Calu3 (cell line): ENCODE measurements at regions not wholly inside any gene's neighbourhood (a gene's known extent, or its start where the extent isn't known, plus 50 kb on each side); places are given as distances from the start of the nearest gene placed in this dataset.

Experiments used
- BruUV-seq: library from RNA; stranded (reverse); fragments of 400-500 nt; replicated peaks from 2 replicates; lab custom pipeline; 2021; lab: Mats Ljungman, UMichigan
- CTCF ChIA-PET: fragments of 300-600 bp; sonication (Branson Sonifier 250); formaldehyde crosslinking; loops from one replicate; lab custom pipeline; 2022; ENCODE audit warnings: antibody characterized with exemption; lab: Charles Lee
- DNase-seq: peaks from one replicate; pipeline ENCODE4 v3.0.0; 2022
- H3K27ac Mint-ChIP-seq: one replicate; pipeline ENCODE4 v1.8.0; 2022; ENCODE audit warnings: mixed read lengths; ENCODE audit not compliant: unreplicated experiment
- H3K27me3 Mint-ChIP-seq: one replicate; pipeline ENCODE4 v1.8.0; 2022; ENCODE audit warnings: mixed read lengths; ENCODE audit not compliant: unreplicated experiment
- H3K36me3 Mint-ChIP-seq: one replicate; pipeline ENCODE4 v1.8.0; 2022; ENCODE audit warnings: mild to moderate bottlenecking, moderate library complexity, mixed read lengths; ENCODE audit not compliant: insufficient read depth, unreplicated experiment
- H3K4me1 Mint-ChIP-seq: one replicate; pipeline ENCODE4 v1.8.0; 2022; ENCODE audit warnings: mild to moderate bottlenecking, low read depth, mixed read lengths; ENCODE audit not compliant: unreplicated experiment
- H3K4me3 Mint-ChIP-seq: one replicate; pipeline ENCODE4 v1.8.0; 2022; ENCODE audit warnings: mild to moderate bottlenecking, low read depth, moderate library complexity, mixed read lengths; ENCODE audit not compliant: unreplicated experiment
- H3K9me3 Mint-ChIP-seq: one replicate; pipeline ENCODE4 v1.8.0; 2022; ENCODE audit warnings: low read depth, mixed read lengths; ENCODE audit not compliant: unreplicated experiment
- intact Hi-C: fragments of 100-400 bp; cut with micrococcal nuclease; formaldehyde crosslinking; loops from one replicate; pipeline ENCODE4 v1.10.0; 2022; ENCODE audit not compliant: unreplicated experiment
- TF ChIP-seq, protein P1 (sequence below): fragments of 200-600 bp; IDR thresholded peaks from one replicate; pipeline ENCODE4 v1.8.0; 2022; ENCODE audit warnings: antibody characterized with exemption; ENCODE audit not compliant: unreplicated experiment

DNA sequence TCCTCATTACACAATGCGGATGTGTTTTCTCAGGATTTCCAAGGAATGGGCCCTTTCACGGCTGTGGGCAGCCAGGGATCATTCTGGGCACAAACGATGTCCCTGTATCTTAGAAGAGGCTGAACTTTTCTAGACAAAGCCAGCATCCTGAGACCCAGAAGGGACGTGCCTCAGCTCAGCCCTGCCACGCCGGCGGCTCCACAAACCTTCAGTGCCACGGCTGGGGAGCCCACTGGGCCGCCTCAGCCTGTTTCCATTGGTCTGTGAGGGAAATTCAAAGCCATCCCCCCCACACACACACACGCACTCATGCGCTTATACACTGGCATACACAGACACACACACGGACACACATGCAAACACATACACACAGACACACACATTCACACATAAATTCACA is 344.9 kb upstream of the MKI67 start:
- intact Hi-C loops = no loop called here
- no TSS peak for BruUV-seq
- no peak for DNase-seq
- TF ChIP-seq, protein P1, sequence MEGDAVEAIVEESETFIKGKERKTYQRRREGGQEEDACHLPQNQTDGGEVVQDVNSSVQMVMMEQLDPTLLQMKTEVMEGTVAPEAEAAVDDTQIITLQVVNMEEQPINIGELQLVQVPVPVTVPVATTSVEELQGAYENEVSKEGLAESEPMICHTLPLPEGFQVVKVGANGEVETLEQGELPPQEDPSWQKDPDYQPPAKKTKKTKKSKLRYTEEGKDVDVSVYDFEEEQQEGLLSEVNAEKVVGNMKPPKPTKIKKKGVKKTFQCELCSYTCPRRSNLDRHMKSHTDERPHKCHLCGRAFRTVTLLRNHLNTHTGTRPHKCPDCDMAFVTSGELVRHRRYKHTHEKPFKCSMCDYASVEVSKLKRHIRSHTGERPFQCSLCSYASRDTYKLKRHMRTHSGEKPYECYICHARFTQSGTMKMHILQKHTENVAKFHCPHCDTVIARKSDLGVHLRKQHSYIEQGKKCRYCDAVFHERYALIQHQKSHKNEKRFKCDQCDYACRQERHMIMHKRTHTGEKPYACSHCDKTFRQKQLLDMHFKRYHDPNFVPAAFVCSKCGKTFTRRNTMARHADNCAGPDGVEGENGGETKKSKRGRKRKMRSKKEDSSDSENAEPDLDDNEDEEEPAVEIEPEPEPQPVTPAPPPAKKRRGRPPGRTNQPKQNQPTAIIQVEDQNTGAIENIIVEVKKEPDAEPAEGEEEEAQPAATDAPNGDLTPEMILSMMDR = no peak
- Mint-ChIP-seq H3K36me3 (no peaks in the 10 kb centered on the region), H3K9me3 (peaks cover 4% of the 10 kb centered on the region), H3K4me1 (no peaks in the 10 kb centered on the region), H3K4me3 (no peak overlapping the region), H3K27me3 (no peaks in the 10 kb centered on the region), H3K27ac (no peak overlapping the region)
- CTCF ChIA-PET = no interaction called here

DNA sequence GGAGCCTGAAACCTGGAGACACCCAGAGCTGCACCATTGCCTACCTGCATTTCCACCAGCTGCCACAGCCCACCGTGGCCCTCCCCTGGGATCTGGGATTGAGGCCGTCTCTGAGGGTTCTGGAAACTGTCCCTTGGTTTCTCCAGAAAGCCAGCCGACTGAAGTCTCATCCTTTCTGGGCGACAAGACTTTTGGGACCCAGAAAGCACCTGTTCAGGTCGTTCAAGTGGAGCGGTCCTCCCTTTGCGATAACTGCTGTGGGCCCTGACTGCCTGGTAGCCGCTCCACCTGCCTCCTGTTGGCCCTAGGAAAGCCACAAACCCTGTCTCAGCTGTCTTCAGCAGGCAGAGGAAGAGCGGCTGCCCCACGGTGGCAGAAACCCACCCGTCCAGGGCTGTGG is 346.0 kb upstream of the MKI67 start:
- TF ChIP-seq, protein P1 = no peak
- no peak for DNase-seq
- CTCF ChIA-PET = no interaction called here
- no peak overlapping the region for H3K27ac Mint-ChIP-seq
- no peaks in the 10 kb centered on the region for H3K36me3 Mint-ChIP-seq
- no peaks in the 10 kb centered on the region for H3K27me3 Mint-ChIP-seq
- intact Hi-C loops = no loop called here
- H3K9me3 Mint-ChIP-seq = peaks cover 2% of the 10 kb centered on the region
- H3K4me3 Mint-ChIP-seq = no peak overlapping the region
- no peaks in the 10 kb centered on the region for H3K4me1 Mint-ChIP-seq
- BruUV-seq = no TSS peak

DNA sequence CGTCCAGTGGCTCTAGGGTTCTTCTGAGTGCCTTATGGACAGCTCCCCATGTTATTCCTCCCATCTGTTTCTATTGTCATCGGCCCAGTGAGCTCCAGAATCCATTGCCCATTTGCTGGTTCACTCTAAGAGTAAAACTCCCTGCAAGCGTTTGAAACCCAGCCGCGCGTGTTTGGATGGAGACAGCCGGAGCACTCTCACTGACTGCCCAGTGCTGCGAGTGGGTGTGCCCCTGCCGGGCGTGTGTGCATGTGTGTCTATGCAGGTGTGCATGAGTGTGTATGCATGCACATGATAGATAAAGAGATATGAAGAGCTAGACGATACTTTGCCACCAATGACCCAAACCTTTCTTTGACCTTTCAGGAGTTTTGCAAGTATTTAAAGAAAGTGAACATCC is 347.2 kb upstream of the MKI67 start:
- no TSS peak for BruUV-seq
- H3K4me3 Mint-ChIP-seq = no peak overlapping the region
- no peaks in the 10 kb centered on the region for H3K4me1 Mint-ChIP-seq
- H3K27ac Mint-ChIP-seq = no peak overlapping the region
- peaks cover 2% of the 10 kb centered on the region for H3K9me3 Mint-ChIP-seq
- CTCF ChIA-PET = interaction anchor here (0.5 kb wide), 1 partner anchor 252 kb away, joined by 3 read pairs; no protein-coding TSS in a partner anchor
- DNase-seq = no peak
- intact Hi-C loops = no loop called here
- no peaks in the 10 kb centered on the region for H3K36me3 Mint-ChIP-seq
- H3K27me3 Mint-ChIP-seq = no peaks in the 10 kb centered on the region
- TF ChIP-seq, protein P1 = no peak

- TF ChIP-seq, protein P1 = no peak
- no peak overlapping the region for H3K27ac Mint-ChIP-seq
- H3K9me3 Mint-ChIP-seq = peaks cover 2% of the 10 kb centered on the region
- H3K4me3 Mint-ChIP-seq = no peak overlapping the region
- H3K4me1 Mint-ChIP-seq = no peaks in the 10 kb centered on the region
- no TSS peak for BruUV-seq
- intact Hi-C loops = no loop called here
- H3K27me3 Mint-ChIP-seq = no peaks in the 10 kb centered on the region
- CTCF ChIA-PET = interaction anchor here (0.5 kb wide), 1 partner anchor 252 kb away, joined by 3 read pairs; no protein-coding TSS in a partner anchor
- no peaks in the 10 kb centered on the region for H3K36me3 Mint-ChIP-seq
- no peak for DNase-seq
These were observed 347.7 kb upstream of the MKI67 start for GRCh38 chr10:128473911-128474310.
